ENCODE measurements at regions not wholly inside any gene's neighbourhood (a gene's known extent, or its start where the extent isn't known, plus 50 kb on each side); places are given as distances from the start of the nearest gene placed in this dataset.

DNA sequence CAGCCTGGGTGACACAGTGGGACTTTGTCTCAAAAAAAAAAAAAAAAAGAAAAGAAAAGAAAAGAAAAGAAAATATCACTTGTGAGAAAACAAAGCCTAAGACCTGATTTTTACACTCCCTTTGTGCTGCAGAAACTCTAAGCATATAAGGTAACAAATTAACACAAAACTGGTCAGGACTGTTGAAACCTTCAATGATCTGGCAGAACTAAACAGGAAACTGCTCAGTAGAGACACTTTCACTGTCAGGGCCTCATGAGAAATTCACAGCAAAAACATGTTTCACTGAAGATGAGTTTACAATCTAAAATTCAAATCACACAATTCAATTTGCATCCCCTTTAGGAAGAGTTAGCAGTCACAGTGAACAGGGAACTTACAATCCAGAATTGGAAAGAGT, 69.1 kb upstream of the HOPX start:
- Histone ChIP-seq H3K79me2 (ENCODE audit: insufficient read depth, low read depth) (no peaks in the 10 kb centered on the region), H3K4me3 (IDR thresholded peaks at IDR 0.05; ENCODE audit: insufficient read depth, low read depth, low read length) (no peak overlapping the region), H3K27me3 (ENCODE audit: insufficient read depth, low read depth) (no peaks in the 10 kb centered on the region), H4K20me1 (ENCODE audit: insufficient read depth) (no peaks in the 10 kb centered on the region), H3K36me3 (ENCODE audit: insufficient read depth) (no peaks in the 10 kb centered on the region), H3K27ac (no peak overlapping the region), H3K4me1 (ENCODE audit: low read depth, poor library complexity, severe bottlenecking) (no peaks in the 10 kb centered on the region), H3K4me2 (no peak overlapping the region), H2AFZ (ENCODE audit: low read depth) (no peak overlapping the region), H3K9ac (no peak overlapping the region)
- TF ChIP-seq, protein P1, sequence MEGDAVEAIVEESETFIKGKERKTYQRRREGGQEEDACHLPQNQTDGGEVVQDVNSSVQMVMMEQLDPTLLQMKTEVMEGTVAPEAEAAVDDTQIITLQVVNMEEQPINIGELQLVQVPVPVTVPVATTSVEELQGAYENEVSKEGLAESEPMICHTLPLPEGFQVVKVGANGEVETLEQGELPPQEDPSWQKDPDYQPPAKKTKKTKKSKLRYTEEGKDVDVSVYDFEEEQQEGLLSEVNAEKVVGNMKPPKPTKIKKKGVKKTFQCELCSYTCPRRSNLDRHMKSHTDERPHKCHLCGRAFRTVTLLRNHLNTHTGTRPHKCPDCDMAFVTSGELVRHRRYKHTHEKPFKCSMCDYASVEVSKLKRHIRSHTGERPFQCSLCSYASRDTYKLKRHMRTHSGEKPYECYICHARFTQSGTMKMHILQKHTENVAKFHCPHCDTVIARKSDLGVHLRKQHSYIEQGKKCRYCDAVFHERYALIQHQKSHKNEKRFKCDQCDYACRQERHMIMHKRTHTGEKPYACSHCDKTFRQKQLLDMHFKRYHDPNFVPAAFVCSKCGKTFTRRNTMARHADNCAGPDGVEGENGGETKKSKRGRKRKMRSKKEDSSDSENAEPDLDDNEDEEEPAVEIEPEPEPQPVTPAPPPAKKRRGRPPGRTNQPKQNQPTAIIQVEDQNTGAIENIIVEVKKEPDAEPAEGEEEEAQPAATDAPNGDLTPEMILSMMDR (conservative IDR thresholded peaks at IDR 0.05; ENCODE audit: low read depth, low read length), result no peak

- no peak overlapping the region for H3K27ac ChIP-seq
- no peak overlapping the region for H2AFZ ChIP-seq (ENCODE audit: low read depth)
- TF ChIP-seq, protein P1 (conservative IDR thresholded peaks at IDR 0.05; ENCODE audit: low read depth, low read length), result no peak
Observed at GRCh38 chr4:56748271-56748670, 67.2 kb upstream of the HOPX start.

GRCh38 chr4:56746639-56747038, 65.5 kb upstream of the HOPX start:
- Histone ChIP-seq H3K4me1 (ENCODE audit: low read depth, poor library complexity, severe bottlenecking) (peaks cover 8% of the 10 kb centered on the region), H2AFZ (ENCODE audit: low read depth) (no peak overlapping the region), H4K20me1 (ENCODE audit: insufficient read depth) (no peaks in the 10 kb centered on the region), H3K27me3 (ENCODE audit: insufficient read depth, low read depth) (no peaks in the 10 kb centered on the region), H3K9ac (no peak overlapping the region), H3K27ac (no peak overlapping the region), H3K79me2 (ENCODE audit: insufficient read depth, low read depth) (no peaks in the 10 kb centered on the region), H3K4me2 (no peak overlapping the region), H3K36me3 (ENCODE audit: insufficient read depth) (no peaks in the 10 kb centered on the region), H3K4me3 (IDR thresholded peaks at IDR 0.05; ENCODE audit: insufficient read depth, low read depth, low read length) (no peak overlapping the region)
- TF ChIP-seq, protein P1 (conservative IDR thresholded peaks at IDR 0.05; ENCODE audit: low read depth, low read length), result no peak

More at GRCh38 chr4:56748271-56748670, 67.2 kb upstream of the HOPX start:
- H3K4me2 ChIP-seq, result no peak overlapping the region
- H3K4me3 ChIP-seq (IDR thresholded peaks at IDR 0.05; ENCODE audit: insufficient read depth, low read depth, low read length), result no peak overlapping the region
- no peaks in the 10 kb centered on the region for H3K27me3 ChIP-seq (ENCODE audit: insufficient read depth, low read depth)
- H4K20me1 ChIP-seq (ENCODE audit: insufficient read depth), result no peaks in the 10 kb centered on the region
- no peak overlapping the region for H3K9ac ChIP-seq
- H3K79me2 ChIP-seq (ENCODE audit: insufficient read depth, low read depth), result no peaks in the 10 kb centered on the region
- peaks cover 8% of the 10 kb centered on the region for H3K4me1 ChIP-seq (ENCODE audit: low read depth, poor library complexity, severe bottlenecking)
- H3K36me3 ChIP-seq (ENCODE audit: insufficient read depth), result no peaks in the 10 kb centered on the region

DNA sequence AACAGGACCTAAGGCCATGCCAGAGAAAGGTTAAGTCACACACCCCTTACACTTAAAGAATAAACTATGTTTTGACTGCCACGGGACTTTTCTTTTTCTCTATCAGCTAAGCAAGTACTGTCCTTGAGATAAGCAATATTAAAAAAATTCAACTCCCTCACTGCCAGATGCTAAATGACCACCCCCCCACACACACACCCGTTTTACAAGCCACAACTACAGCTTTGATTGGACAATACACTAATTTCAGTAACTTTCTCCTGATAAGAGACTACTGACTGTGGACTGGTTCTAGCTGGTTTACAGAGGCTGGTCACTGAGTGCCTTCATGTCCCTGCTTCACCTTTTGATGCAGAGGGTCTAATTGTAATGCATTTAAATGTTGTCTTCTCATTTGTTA, 63.9 kb upstream of the HOPX start:
- Histone ChIP-seq H3K36me3 (ENCODE audit: insufficient read depth) (no peaks in the 10 kb centered on the region), H3K27me3 (ENCODE audit: insufficient read depth, low read depth) (no peaks in the 10 kb centered on the region), H4K20me1 (ENCODE audit: insufficient read depth) (no peaks in the 10 kb centered on the region), H3K27ac (no peak overlapping the region), H3K9ac (no peak overlapping the region), H3K79me2 (ENCODE audit: insufficient read depth, low read depth) (no peaks in the 10 kb centered on the region), H3K4me2 (no peak overlapping the region), H2AFZ (ENCODE audit: low read depth) (no peak overlapping the region), H3K4me1 (ENCODE audit: low read depth, poor library complexity, severe bottlenecking) (peaks cover 8% of the 10 kb centered on the region), H3K4me3 (IDR thresholded peaks at IDR 0.05; ENCODE audit: insufficient read depth, low read depth, low read length) (no peak overlapping the region)
- TF ChIP-seq, protein P1 (conservative IDR thresholded peaks at IDR 0.05; ENCODE audit: low read depth, low read length), result no peak
